ENCODE measurements at regions not wholly inside any gene's neighbourhood (a gene's known extent, or its start where the extent isn't known, plus 50 kb on each side); places are given as distances from the start of the nearest gene placed in this dataset.

GRCh38 chr4:4659871-4660651, 118.2 kb upstream of the STX18 start:
- Histone ChIP-seq H2AFZ (ENCODE audit: low read length) (no peak overlapping the region), H2BK12ac (ENCODE audit: low read length) (no peak overlapping the region), H3K4me3 (ENCODE audit: low read length in 2 of 2) (peak overlapping the region in 1 of 2 donors; percentile 17), H3K9me3 (replicated peaks in 1 of 2; ENCODE audit: control insufficient read depth in 2 of 2, insufficient read depth in 1 of 2, low read depth in 1 of 2, low read length in 2 of 2) (peaks cover 0 to 2% of the 10 kb centered on the region in 2 donors), H3K79me1 (ENCODE audit: low read depth, low read length) (no peaks in the 10 kb centered on the region), H3K18ac (ENCODE audit: low read length) (no peak overlapping the region), H2BK5ac (ENCODE audit: low read length) (no peak overlapping the region), H2BK15ac (ENCODE audit: low read length) (no peak overlapping the region), H2AK5ac (ENCODE audit: low read depth, low read length) (no peak overlapping the region), H3K9ac (ENCODE audit: low read depth, low read length, poor library complexity) (no peak overlapping the region), H3K27ac (replicated peaks; ENCODE audit: low read length) (no peak overlapping the region), H3K4ac (ENCODE audit: low read length) (no peak overlapping the region), H2BK120ac (ENCODE audit: low read depth, low read length) (no peak overlapping the region), H3K14ac (ENCODE audit: low read length) (no peak overlapping the region), H3K27me3 (ENCODE audit: control insufficient read depth in 3 of 3, insufficient read depth in 3 of 3, low read depth in 1 of 3, low read length in 3 of 3) (no peaks in the 10 kb centered on the region), H3K23ac (ENCODE audit: low read depth, low read length, poor library complexity) (no peak overlapping the region), H3K4me1 (ENCODE audit: control insufficient read depth in 2 of 2, insufficient read depth in 1 of 2, low read depth in 1 of 2, low read length in 2 of 2) (peaks cover 2 to 7% of the 10 kb centered on the region in 2 donors), H3K4me2 (ENCODE audit: insufficient read depth, low read length, poor library complexity, severe bottlenecking) (no peak overlapping the region), H4K8ac (ENCODE audit: low read depth, low read length) (no peak overlapping the region), H3K36me3 (replicated peaks in 1 of 2; ENCODE audit: control insufficient read depth in 2 of 2, insufficient read depth in 2 of 2, low read length in 2 of 2) (no peaks in the 10 kb centered on the region), H4K91ac (ENCODE audit: low read depth, low read length, poor library complexity) (no peak overlapping the region)
- no peak for DNase-seq (ENCODE audit: low spot score)
- whole genome bisulfite sequencing, 2 donors (ENCODE audit: extremely low coverage in 2 of 2, insufficient read length in 2 of 2, insufficient replicate concordance in 1 of 2), result no CpG with 5 or more reads among the region's 11 CpGs

GRCh38 chr4:4658052-4658451, 116.2 kb upstream of the STX18 start:
- Histone ChIP-seq H2BK120ac (ENCODE audit: low read depth, low read length) (no peak overlapping the region), H3K14ac (ENCODE audit: low read length) (no peak overlapping the region), H3K4ac (ENCODE audit: low read length) (no peak overlapping the region), H3K18ac (ENCODE audit: low read length) (no peak overlapping the region), H4K8ac (ENCODE audit: low read depth, low read length) (no peak overlapping the region), H3K27ac (replicated peaks; ENCODE audit: low read length) (no peak overlapping the region), H3K36me3 (replicated peaks in 1 of 2; ENCODE audit: control insufficient read depth in 2 of 2, insufficient read depth in 2 of 2, low read length in 2 of 2) (no peaks in the 10 kb centered on the region), H3K9ac (ENCODE audit: low read depth, low read length, poor library complexity) (no peak overlapping the region), H3K27me3 (ENCODE audit: control insufficient read depth in 3 of 3, insufficient read depth in 3 of 3, low read depth in 1 of 3, low read length in 3 of 3) (no peaks in the 10 kb centered on the region), H3K4me1 (ENCODE audit: control insufficient read depth in 2 of 2, insufficient read depth in 1 of 2, low read depth in 1 of 2, low read length in 2 of 2) (peaks cover 2 to 4% of the 10 kb centered on the region in 2 donors), H2AK5ac (ENCODE audit: low read depth, low read length) (no peak overlapping the region), H2BK15ac (ENCODE audit: low read length) (no peak overlapping the region), H3K4me3 (ENCODE audit: low read length in 2 of 2) (no peak overlapping the region), H2BK5ac (ENCODE audit: low read length) (no peak overlapping the region), H3K79me1 (ENCODE audit: low read depth, low read length) (no peaks in the 10 kb centered on the region), H3K4me2 (ENCODE audit: insufficient read depth, low read length, poor library complexity, severe bottlenecking) (no peak overlapping the region), H4K91ac (ENCODE audit: low read depth, low read length, poor library complexity) (no peak overlapping the region), H3K23ac (ENCODE audit: low read depth, low read length, poor library complexity) (no peak overlapping the region), H2AFZ (ENCODE audit: low read length) (no peak overlapping the region), H2BK12ac (ENCODE audit: low read length) (no peak overlapping the region), H3K9me3 (replicated peaks in 1 of 2; ENCODE audit: control insufficient read depth in 2 of 2, insufficient read depth in 1 of 2, low read depth in 1 of 2, low read length in 2 of 2) (peaks cover 2% of the 10 kb centered on the region in 2 donors)
- no peak for DNase-seq (ENCODE audit: low spot score)
- WGBS, 2 donors (ENCODE audit: extremely low coverage in 2 of 2, insufficient read length in 2 of 2, insufficient replicate concordance in 1 of 2), result no CpG with 5 or more reads among the region's 2 CpGs

- Histone ChIP-seq H2BK120ac (ENCODE audit: low read depth, low read length) (no peak overlapping the region), H3K9ac (ENCODE audit: low read depth, low read length, poor library complexity) (no peak overlapping the region), H3K4ac (ENCODE audit: low read length) (no peak overlapping the region), H2BK5ac (ENCODE audit: low read length) (no peak overlapping the region), H3K27ac (replicated peaks; ENCODE audit: low read length) (no peak overlapping the region), H4K8ac (ENCODE audit: low read depth, low read length) (no peak overlapping the region), H3K4me1 (ENCODE audit: control insufficient read depth in 2 of 2, insufficient read depth in 1 of 2, low read depth in 1 of 2, low read length in 2 of 2) (peaks cover 2 to 7% of the 10 kb centered on the region in 2 donors), H3K14ac (ENCODE audit: low read length) (no peak overlapping the region), H2BK15ac (ENCODE audit: low read length) (no peak overlapping the region), H3K79me1 (ENCODE audit: low read depth, low read length) (no peaks in the 10 kb centered on the region), H3K4me3 (ENCODE audit: low read length in 2 of 2) (no peak overlapping the region), H2AFZ (ENCODE audit: low read length) (no peak overlapping the region), H2BK12ac (ENCODE audit: low read length) (no peak overlapping the region), H4K91ac (ENCODE audit: low read depth, low read length, poor library complexity) (no peak overlapping the region), H3K9me3 (replicated peaks in 1 of 2; ENCODE audit: control insufficient read depth in 2 of 2, insufficient read depth in 1 of 2, low read depth in 1 of 2, low read length in 2 of 2) (peaks cover 2 to 3% of the 10 kb centered on the region in 2 donors), H3K27me3 (ENCODE audit: control insufficient read depth in 3 of 3, insufficient read depth in 3 of 3, low read depth in 1 of 3, low read length in 3 of 3) (no peaks in the 10 kb centered on the region), H3K23ac (ENCODE audit: low read depth, low read length, poor library complexity) (no peak overlapping the region), H3K36me3 (replicated peaks in 1 of 2; ENCODE audit: control insufficient read depth in 2 of 2, insufficient read depth in 2 of 2, low read length in 2 of 2) (no peaks in the 10 kb centered on the region), H3K4me2 (ENCODE audit: insufficient read depth, low read length, poor library complexity, severe bottlenecking) (no peak overlapping the region), H3K18ac (ENCODE audit: low read length) (no peak overlapping the region), H2AK5ac (ENCODE audit: low read depth, low read length) (no peak overlapping the region)
- WGBS, 2 donors (ENCODE audit: extremely low coverage in 2 of 2, insufficient read length in 2 of 2, insufficient replicate concordance in 1 of 2), result no CpG with 5 or more reads among the region's 4 CpGs
- DNase-seq (ENCODE audit: low spot score), result no peak
Measured at GRCh38 chr4:4656977-4657376, 115.1 kb upstream of the STX18 start.

DNA sequence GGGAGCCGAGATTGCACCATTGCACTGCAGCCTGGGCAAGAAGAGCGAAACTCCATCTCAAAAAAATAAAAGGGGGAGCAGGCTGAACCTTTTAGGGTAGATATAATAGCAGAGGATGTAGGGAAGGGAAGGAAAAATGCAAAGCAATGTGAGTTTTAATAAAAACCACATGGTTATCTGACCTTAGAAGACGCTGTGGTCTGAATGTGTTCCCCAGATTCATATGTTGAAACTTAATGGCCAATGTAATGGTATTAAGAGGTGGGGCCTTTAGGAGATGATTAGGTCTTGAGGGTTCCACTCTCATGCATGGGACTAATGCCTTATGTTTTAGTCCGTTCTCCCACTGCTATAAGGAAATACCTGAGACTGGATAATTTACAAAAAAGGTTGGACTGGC, 114.1 kb upstream of the STX18 start:
- Histone ChIP-seq H2BK5ac (ENCODE audit: low read length) (no peak overlapping the region), H3K4me1 (ENCODE audit: control insufficient read depth in 2 of 2, insufficient read depth in 1 of 2, low read depth in 1 of 2, low read length in 2 of 2) (peaks cover 2 to 7% of the 10 kb centered on the region in 2 donors), H2AK5ac (ENCODE audit: low read depth, low read length) (no peak overlapping the region), H4K8ac (ENCODE audit: low read depth, low read length) (no peak overlapping the region), H3K27me3 (ENCODE audit: control insufficient read depth in 3 of 3, insufficient read depth in 3 of 3, low read depth in 1 of 3, low read length in 3 of 3) (no peaks in the 10 kb centered on the region), H3K27ac (replicated peaks; ENCODE audit: low read length) (no peak overlapping the region), H3K4me2 (ENCODE audit: insufficient read depth, low read length, poor library complexity, severe bottlenecking) (no peak overlapping the region), H3K18ac (ENCODE audit: low read length) (no peak overlapping the region), H3K23ac (ENCODE audit: low read depth, low read length, poor library complexity) (no peak overlapping the region), H3K4ac (ENCODE audit: low read length) (no peak overlapping the region), H2BK15ac (ENCODE audit: low read length) (no peak overlapping the region), H2AFZ (ENCODE audit: low read length) (no peak overlapping the region), H3K79me1 (ENCODE audit: low read depth, low read length) (no peaks in the 10 kb centered on the region), H2BK12ac (ENCODE audit: low read length) (no peak overlapping the region), H3K14ac (ENCODE audit: low read length) (no peak overlapping the region), H2BK120ac (ENCODE audit: low read depth, low read length) (no peak overlapping the region), H3K9me3 (replicated peaks in 1 of 2; ENCODE audit: control insufficient read depth in 2 of 2, insufficient read depth in 1 of 2, low read depth in 1 of 2, low read length in 2 of 2) (peaks cover 2 to 3% of the 10 kb centered on the region in 2 donors), H3K4me3 (ENCODE audit: low read length in 2 of 2) (no peak overlapping the region), H3K36me3 (replicated peaks in 1 of 2; ENCODE audit: control insufficient read depth in 2 of 2, insufficient read depth in 2 of 2, low read length in 2 of 2) (no peaks in the 10 kb centered on the region), H3K9ac (ENCODE audit: low read depth, low read length, poor library complexity) (no peak overlapping the region), H4K91ac (ENCODE audit: low read depth, low read length, poor library complexity) (no peak overlapping the region)
- DNase-seq (ENCODE audit: low spot score), result no peak
- no CpG with 5 or more reads among the region's 4 CpGs for WGBS, 2 donors (ENCODE audit: extremely low coverage in 2 of 2, insufficient read length in 2 of 2, insufficient replicate concordance in 1 of 2)
